ENCODE measurements at regions not wholly inside any gene's neighbourhood (a gene's known extent, or its start where the extent isn't known, plus 50 kb on each side); places are given as distances from the start of the nearest gene placed in this dataset.
"Not testable (repeated sequence)": the region's sequence is repeated elsewhere in the genome, so short reads cannot be mapped to it uniquely, and the experiment has no call there.

DNA sequence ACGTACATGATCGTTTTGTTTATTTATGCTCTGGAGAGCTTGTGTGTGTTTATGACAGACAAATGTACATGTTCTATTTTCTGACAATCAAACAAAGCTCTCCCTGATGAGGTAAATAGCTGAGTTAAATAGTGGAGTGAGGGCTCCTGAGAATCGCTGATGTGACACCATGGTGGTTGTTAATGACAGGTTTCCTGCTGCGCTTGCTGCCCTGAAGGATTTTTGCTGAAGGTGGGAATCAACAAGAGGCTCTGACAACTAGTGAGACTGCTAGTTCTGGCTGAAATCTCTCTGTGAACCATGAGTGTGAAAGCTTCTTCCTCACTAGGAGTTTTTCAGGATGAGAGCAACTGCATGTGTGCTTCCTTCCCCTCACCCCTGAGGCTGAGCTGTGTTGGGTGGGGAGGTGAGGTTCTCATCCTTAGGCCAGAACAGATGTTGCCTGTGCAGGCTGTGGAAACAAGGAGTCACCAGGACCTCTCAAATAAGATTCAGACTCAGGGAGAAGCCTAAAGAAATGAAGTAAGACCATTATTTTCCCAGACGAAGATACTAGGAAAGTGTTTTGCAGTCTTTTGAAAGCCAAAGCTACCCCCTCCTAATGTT, 173.4 kb upstream of the JADE1 start:
- no peak overlapping the region for H3K4me3 Mint-ChIP-seq
- no peaks in the 10 kb centered on the region for H3K4me1 Mint-ChIP-seq (ENCODE audit: low read depth)
- no peak for DNase-seq (ENCODE audit: low spot score)
- intact Hi-C loops (cut with micrococcal nuclease), result no loop called here
- H3K27ac Mint-ChIP-seq, result no peak overlapping the region
- no peaks in the 10 kb centered on the region for H3K27me3 Mint-ChIP-seq (ENCODE audit: insufficient read depth)
- no peaks in the 10 kb centered on the region for H3K36me3 Mint-ChIP-seq (ENCODE audit: low read depth)
- no peaks in the 10 kb centered on the region for H3K9me3 Mint-ChIP-seq

DNA sequence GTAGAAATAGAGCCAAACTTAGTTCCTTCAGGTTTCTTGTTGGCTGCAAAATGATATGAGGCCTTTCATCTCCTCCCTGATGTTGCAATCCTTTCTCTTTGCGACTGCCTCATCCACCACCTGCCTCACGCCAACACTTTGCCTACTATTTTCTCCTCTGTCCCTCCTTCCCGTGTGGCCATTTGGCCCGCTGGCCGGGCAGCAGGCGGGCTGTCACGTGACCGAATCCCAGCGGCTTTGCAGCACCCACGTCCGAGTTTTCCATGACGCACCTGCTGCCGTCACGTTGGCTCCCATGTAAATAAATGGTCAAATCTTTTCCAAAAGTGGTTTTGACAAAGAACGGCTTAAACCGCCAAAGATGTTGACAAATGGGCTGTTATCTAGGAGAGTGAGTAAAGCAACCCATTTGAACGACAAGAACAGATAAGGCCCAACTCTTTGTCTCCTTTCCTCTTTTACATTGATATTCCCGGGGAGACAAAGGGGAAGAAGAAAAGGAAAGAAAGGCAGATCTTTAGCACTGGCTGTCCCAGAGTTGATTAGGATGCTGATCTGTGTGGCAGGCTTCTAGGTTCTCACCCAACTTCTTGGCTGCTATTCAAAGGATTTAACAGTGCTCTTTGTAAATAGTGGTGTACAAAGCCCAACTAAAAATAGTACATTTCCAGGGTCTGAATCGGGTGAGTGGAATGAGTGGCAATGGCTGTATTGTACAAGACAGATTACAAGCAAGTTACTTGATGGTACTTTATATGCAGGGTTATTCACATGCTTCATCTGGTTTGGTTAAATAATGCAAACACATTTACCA, 174.2 kb upstream of the JADE1 start:
- no peak overlapping the region for H3K27ac Mint-ChIP-seq
- H3K27me3 Mint-ChIP-seq (ENCODE audit: insufficient read depth), result no peaks in the 10 kb centered on the region
- no peaks in the 10 kb centered on the region for H3K9me3 Mint-ChIP-seq
- no peaks in the 10 kb centered on the region for H3K36me3 Mint-ChIP-seq (ENCODE audit: low read depth)
- intact Hi-C loops (cut with micrococcal nuclease), result no loop called here
- H3K4me1 Mint-ChIP-seq (ENCODE audit: low read depth), result no peaks in the 10 kb centered on the region
- H3K4me3 Mint-ChIP-seq, result no peak overlapping the region
- no peak for DNase-seq (ENCODE audit: low spot score)

DNA sequence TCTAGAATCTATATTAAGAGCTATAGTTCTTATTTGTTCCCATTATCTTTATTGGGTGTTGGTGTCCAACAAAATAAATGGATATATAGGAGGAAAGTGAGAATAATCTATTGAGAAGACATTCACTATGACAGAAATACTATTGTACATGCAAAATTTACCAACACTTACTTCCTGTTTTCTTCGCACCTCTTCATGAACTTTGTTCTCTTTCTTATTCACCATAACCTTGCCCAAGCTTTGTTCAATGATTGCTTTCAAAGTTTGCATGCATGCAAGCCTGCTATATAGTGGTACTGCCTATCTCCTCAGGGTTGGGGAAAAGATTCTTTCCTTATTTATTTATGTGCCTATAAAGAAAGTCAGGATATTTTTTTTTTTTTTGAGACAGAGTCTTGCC, 176.4 kb upstream of the JADE1 start:
- H3K36me3 Mint-ChIP-seq (ENCODE audit: low read depth), result no peaks in the 10 kb centered on the region
- no peaks in the 10 kb centered on the region for H3K9me3 Mint-ChIP-seq
- no peaks in the 10 kb centered on the region for H3K4me1 Mint-ChIP-seq (ENCODE audit: low read depth)
- intact Hi-C loops (cut with micrococcal nuclease), result no loop called here
- peaks cover 4% of the 10 kb centered on the region for H3K27me3 Mint-ChIP-seq (ENCODE audit: insufficient read depth)
- no peak overlapping the region for H3K4me3 Mint-ChIP-seq
- no peak overlapping the region for H3K27ac Mint-ChIP-seq
- DNase-seq (ENCODE audit: low spot score), result no peak

DNA sequence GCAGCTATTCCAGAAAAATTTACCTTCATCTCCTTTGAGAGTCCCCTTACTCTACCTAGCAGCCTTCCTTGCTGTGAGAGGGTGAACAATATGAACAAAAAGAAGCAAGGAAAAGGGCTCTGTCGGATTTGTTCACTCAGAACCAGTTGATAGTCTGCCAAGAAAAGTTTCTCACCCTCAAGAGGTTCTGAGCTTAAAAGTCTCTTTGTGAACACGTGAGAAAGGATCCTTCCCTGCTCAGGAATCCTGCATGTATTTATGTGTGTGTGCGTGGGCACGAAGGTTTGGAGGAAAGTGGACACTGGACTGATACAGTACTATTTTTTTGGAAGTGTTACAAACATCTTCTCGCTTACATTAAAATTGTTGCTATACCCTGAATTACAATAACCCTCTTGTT, 178.6 kb upstream of the JADE1 start:
- H3K4me3 Mint-ChIP-seq, result no peak overlapping the region
- no peak overlapping the region for H3K27ac Mint-ChIP-seq
- H3K4me1 Mint-ChIP-seq (ENCODE audit: low read depth), result no peaks in the 10 kb centered on the region
- H3K27me3 Mint-ChIP-seq (ENCODE audit: insufficient read depth), result peaks cover 4% of the 10 kb centered on the region
- no peaks in the 10 kb centered on the region for H3K36me3 Mint-ChIP-seq (ENCODE audit: low read depth)
- no peaks in the 10 kb centered on the region for H3K9me3 Mint-ChIP-seq
- DNase-seq (ENCODE audit: low spot score), result no peak
- intact Hi-C loops (cut with micrococcal nuclease), result no loop called here

DNA sequence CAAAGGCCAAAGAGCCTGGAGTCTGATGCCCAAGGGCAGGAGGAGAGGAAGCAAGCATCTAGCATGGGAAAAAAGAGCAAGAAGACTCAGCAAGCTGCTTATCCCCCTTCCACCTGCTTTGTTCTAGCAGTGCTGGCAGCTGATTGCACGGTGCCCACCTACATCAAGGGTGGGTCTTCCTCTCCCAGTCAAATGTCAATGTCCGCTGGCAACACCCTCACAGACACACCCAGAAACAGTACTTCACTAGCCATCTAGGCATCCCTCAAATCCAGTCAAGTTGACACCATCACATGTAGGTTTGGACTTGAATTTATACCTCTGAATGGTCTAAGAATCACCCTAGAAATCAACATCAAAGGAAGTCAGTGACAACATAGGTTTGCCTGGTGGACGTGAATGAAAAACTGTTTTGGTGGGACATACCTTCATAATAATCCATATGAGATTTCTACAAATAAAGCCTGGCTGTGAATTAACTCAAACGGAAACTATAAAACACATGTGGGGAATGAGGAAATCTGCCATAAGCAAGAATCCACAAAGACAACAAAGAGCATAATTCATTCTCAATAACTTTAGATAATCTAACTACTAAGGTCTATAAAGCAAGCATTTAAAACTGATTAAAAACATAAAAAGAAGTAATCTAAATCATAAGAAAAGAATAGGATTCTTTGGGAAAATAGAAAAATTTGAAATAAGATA, 185.8 kb upstream of the JADE1 start:
- H3K27ac Mint-ChIP-seq, result no peak overlapping the region
- H3K36me3 Mint-ChIP-seq (ENCODE audit: low read depth), result no peaks in the 10 kb centered on the region
- DNase-seq (ENCODE audit: low spot score), result no peak
- peaks cover under 1% of the 10 kb centered on the region for H3K27me3 Mint-ChIP-seq (ENCODE audit: insufficient read depth)
- no peaks in the 10 kb centered on the region for H3K4me1 Mint-ChIP-seq (ENCODE audit: low read depth)
- intact Hi-C loops (cut with micrococcal nuclease), result no loop called here
- no peaks in the 10 kb centered on the region for H3K9me3 Mint-ChIP-seq
- H3K4me3 Mint-ChIP-seq, result no peak overlapping the region

DNA sequence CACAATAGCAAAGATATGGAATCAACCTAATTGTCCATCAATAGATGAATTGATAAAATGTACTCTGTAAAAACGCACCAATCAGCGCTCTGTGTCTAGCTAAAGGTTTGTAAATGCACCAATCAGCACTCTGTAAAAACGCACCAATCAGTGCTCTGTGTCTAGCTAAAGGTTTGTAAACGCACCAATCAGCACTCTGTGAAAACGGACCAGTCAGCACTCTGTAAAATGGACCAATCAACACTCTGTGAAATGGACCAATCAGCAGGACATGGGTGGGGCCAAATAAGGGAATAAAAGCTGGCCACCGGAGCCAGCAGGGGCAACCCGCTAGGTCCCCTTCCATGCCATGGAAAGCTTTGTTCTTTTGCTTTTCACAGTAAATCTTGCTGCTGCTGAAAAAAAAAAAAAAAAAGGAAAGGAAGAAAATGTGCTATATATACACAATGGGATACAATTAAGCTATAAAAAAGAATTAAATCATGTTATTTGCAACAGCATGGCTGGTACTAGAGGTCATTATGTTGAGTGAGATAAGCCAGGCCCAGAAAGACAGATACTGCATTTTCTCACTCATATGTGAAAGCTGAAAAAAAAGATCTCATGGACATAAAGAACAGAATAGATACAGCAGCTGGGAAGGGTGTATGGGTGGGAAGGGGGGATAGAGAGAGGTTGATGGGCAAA, 189.1 kb upstream of the JADE1 start:
- H3K27ac Mint-ChIP-seq; H3K9me3 Mint-ChIP-seq; H3K36me3 Mint-ChIP-seq (ENCODE audit: low read depth); H3K4me3 Mint-ChIP-seq; H3K27me3 Mint-ChIP-seq (ENCODE audit: insufficient read depth); intact Hi-C loops (cut with micrococcal nuclease); DNase-seq (ENCODE audit: low spot score); H3K4me1 Mint-ChIP-seq (ENCODE audit: low read depth): not testable (repeated sequence)

DNA sequence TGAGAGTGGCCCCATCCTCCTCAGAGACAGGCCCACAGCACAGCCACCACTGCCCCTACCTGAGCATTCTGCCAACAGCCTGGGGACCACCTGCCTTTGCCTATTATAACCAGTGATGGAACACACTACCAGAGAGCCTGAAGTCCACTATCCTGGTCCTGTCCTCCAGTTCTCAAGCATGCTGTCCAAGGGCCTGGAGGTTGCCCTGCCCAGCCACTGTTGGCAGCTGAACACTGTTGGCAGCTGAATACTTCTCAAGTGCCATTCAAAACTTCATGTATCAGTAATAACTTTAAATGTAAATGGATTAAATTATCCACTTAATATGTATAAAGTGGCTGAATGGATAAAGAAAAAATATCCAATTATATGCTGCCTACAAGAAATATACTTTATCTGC, 194.3 kb upstream of the JADE1 start:
- H3K27ac Mint-ChIP-seq, result no peak overlapping the region
- no peaks in the 10 kb centered on the region for H3K36me3 Mint-ChIP-seq (ENCODE audit: low read depth)
- intact Hi-C loops (cut with micrococcal nuclease), result no loop called here
- no peaks in the 10 kb centered on the region for H3K4me1 Mint-ChIP-seq (ENCODE audit: low read depth)
- H3K27me3 Mint-ChIP-seq (ENCODE audit: insufficient read depth), result peaks cover 1% of the 10 kb centered on the region
- DNase-seq (ENCODE audit: low spot score), result no peak
- no peaks in the 10 kb centered on the region for H3K9me3 Mint-ChIP-seq
- H3K4me3 Mint-ChIP-seq, result no peak overlapping the region

DNA sequence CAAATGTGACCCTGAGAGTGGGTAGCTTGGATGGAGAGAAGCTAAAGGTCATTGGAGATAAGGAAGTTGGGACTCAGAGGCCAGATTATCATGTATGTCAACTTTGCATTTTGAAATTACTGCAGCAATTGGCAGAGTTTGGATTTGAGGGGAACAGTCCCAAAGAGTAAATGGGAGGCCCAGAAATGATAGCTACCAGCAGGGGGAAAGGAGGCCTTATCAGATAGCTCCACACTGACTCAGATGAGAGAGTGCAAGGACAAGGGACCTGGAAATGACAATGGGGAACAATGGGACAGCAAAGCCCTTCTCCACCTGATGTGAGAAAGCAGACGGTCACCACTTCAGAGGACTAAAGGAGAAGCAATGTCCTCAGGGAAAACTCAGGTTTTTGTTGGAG, 201.5 kb upstream of the JADE1 start:
- H3K4me1 Mint-ChIP-seq (ENCODE audit: low read depth), result no peaks in the 10 kb centered on the region

DNA sequence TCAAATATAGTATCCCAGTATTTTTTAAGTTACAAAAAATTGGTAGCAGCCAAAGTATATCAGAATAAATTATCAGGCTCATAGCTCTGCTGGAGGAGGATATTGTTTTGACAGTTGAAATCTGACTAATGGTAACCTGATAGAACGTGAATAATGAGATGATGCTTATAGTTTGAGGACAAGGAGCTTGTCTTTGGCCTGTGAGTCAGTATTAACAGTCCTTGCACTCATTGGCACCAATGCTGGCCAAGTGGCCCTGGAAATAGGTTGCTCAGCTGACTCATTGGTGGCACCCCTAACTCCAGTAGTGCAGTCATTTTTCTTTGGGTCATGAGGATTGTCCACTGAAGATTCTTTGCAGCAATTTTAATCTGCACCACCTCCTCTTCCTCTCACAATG, 203.3 kb upstream of the JADE1 start:
- no peaks in the 10 kb centered on the region for H3K4me1 Mint-ChIP-seq (ENCODE audit: low read depth)
- H3K27ac Mint-ChIP-seq, result no peak overlapping the region
- no peak for DNase-seq (ENCODE audit: low spot score)
- no peaks in the 10 kb centered on the region for H3K9me3 Mint-ChIP-seq
- intact Hi-C loops (cut with micrococcal nuclease), result no loop called here
- H3K4me3 Mint-ChIP-seq, result no peak overlapping the region
- H3K36me3 Mint-ChIP-seq (ENCODE audit: low read depth), result no peaks in the 10 kb centered on the region
- H3K27me3 Mint-ChIP-seq (ENCODE audit: insufficient read depth), result peaks cover 2% of the 10 kb centered on the region

More for the DNA sequence above, 201.5 kb upstream of the JADE1 start:
- Mint-ChIP-seq H3K4me3 (no peak overlapping the region), H3K27ac (no peak overlapping the region), H3K9me3 (no peaks in the 10 kb centered on the region), H3K27me3 (ENCODE audit: insufficient read depth) (peaks cover 2% of the 10 kb centered on the region), H3K36me3 (ENCODE audit: low read depth) (no peaks in the 10 kb centered on the region)
- DNase-seq (ENCODE audit: low spot score), result no peak
- intact Hi-C loops (cut with micrococcal nuclease), result no loop called here

DNA sequence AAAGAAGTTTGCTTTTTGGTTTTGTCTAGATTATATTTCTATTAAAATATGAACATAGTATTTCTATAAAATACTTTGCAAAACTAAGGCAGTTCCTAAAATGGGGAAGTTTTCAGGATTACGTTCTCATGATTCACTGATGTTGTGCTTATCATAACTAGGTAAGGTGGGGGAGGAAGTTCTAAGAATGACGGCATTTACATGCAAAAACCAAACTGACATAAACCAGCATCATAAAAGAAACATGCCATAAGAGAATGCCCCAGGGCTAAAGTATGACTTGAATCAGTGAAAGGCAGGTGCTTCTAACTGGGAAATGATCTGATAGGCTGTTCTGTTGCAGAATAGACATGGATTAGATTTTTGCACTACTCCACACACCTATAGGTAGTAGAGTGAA, 204.7 kb upstream of the JADE1 start:
- Mint-ChIP-seq H3K36me3 (ENCODE audit: low read depth) (no peaks in the 10 kb centered on the region), H3K27ac (no peak overlapping the region), H3K4me1 (ENCODE audit: low read depth) (no peaks in the 10 kb centered on the region), H3K9me3 (no peaks in the 10 kb centered on the region), H3K27me3 (ENCODE audit: insufficient read depth) (peaks cover 2% of the 10 kb centered on the region), H3K4me3 (no peak overlapping the region)
- DNase-seq (ENCODE audit: low spot score), result no peak
- intact Hi-C loops (cut with micrococcal nuclease), result no loop called here

DNA sequence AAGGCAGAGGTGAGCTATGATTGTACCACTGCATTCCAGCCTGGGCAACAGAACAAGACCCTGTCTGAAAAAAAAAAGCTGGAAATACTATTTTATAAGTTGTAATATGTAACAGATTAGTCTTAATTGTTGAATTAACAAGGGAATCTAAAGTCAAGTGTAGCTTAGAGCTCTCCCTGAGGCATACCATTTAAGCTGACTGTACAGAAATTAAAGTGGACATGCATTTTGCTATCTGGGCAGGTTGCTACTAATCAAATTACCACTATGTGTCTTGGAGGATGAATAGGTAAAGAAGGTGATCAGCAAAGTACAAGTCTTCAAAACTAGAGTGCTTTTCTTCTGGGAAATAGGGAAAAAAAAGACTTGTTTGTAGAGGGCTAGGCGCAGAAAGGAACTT, 205.3 kb upstream of the JADE1 start:
- no peak overlapping the region for H3K27ac Mint-ChIP-seq
- H3K27me3 Mint-ChIP-seq (ENCODE audit: insufficient read depth), result peaks cover 2% of the 10 kb centered on the region
- no peaks in the 10 kb centered on the region for H3K36me3 Mint-ChIP-seq (ENCODE audit: low read depth)
- H3K4me1 Mint-ChIP-seq (ENCODE audit: low read depth), result no peaks in the 10 kb centered on the region
- H3K4me3 Mint-ChIP-seq, result no peak overlapping the region
- no peaks in the 10 kb centered on the region for H3K9me3 Mint-ChIP-seq
- no peak for DNase-seq (ENCODE audit: low spot score)
- intact Hi-C loops (cut with micrococcal nuclease), result no loop called here

DNA sequence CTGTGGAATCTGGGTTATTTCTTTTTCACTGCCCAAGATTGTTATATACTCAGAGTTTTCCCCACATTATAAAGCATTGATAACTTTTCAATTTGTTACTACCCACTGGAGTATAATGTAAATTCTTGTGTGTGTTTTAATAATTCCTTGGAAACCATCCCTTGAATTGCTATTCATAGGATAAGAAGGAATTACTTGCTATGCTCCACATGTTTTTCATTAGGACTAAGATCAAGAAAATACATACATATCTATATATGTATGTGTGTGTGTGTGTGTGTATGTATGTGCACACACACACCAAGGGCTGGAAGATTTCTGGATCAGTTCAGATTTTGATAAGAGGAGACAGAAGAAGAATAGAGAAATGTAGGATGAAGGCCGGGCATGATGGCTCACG, 206.4 kb upstream of the JADE1 start:
- no peaks in the 10 kb centered on the region for H3K36me3 Mint-ChIP-seq (ENCODE audit: low read depth)
- DNase-seq (ENCODE audit: low spot score), result no peak
- no peak overlapping the region for H3K27ac Mint-ChIP-seq
- intact Hi-C loops (cut with micrococcal nuclease), result no loop called here
- H3K4me3 Mint-ChIP-seq, result no peak overlapping the region
- H3K27me3 Mint-ChIP-seq (ENCODE audit: insufficient read depth), result peaks cover 2% of the 10 kb centered on the region
- H3K4me1 Mint-ChIP-seq (ENCODE audit: low read depth), result no peaks in the 10 kb centered on the region
- H3K9me3 Mint-ChIP-seq, result no peaks in the 10 kb centered on the region

All from activated T-helper 1 cell treated with anti-CD3 and anti-CD28 coated beads, Interleukin-12 subunit alpha, Interleukin-12 subunit beta, Interleukin-2, Interleukin-4 antibody, amounts not matched to agents 30 ng/mL and 10 ng/mL and 1 ng/mL, durations not matched to agents 14 hours and 24 hours and 36 hours (primary cell).